GM23338 (cell line): ENCODE measurements at regions not wholly inside any gene's neighbourhood (a gene's known extent, or its start where the extent isn't known, plus 50 kb on each side); places are given as distances from the start of the nearest gene placed in this dataset.

ENCODE experiments used
- ATAC-seq: fragments of 200-7000 bp; cut with Tn5 transposase; 3 replicates; pipeline ENCODE4 v1.9.1; 2020
- DNase-seq: peaks from one replicate; pipeline ENCODE4 v3.0.0-alpha.2; 2015; ENCODE audit warnings: low spot score
- H2AFZ ChIP-seq: fragments of 200-600 bp; sonication (generic); 2 replicates; pipeline ENCODE4 v1.8.0; 2016; ENCODE audit warnings: antibody characterized with exemption, mild to moderate bottlenecking, moderate library complexity
- H3F3A ChIP-seq: fragments of 200-600 bp; sonication (generic); replicated peaks from 2 replicates; pipeline ENCODE4 v1.8.0; 2017; ENCODE audit warnings: antibody characterized with exemption, mixed run types, low read depth
- H3K27ac ChIP-seq: fragments of 200-600 bp; sonication (generic); 2 replicates; pipeline ENCODE4 v1.6.1; 2016; ENCODE audit warnings: low read depth
- H3K27me3 ChIP-seq: fragments of 200-600 bp; sonication (generic); 2 replicates; pipeline ENCODE4 v1.8.0; 2016; ENCODE audit warnings: mild to moderate bottlenecking, mixed run types, moderate library complexity; ENCODE audit not compliant: insufficient read depth
- H3K36me3 ChIP-seq: fragments of 200-600 bp; sonication (generic); 2 replicates; pipeline ENCODE4 v1.8.0; 2016; ENCODE audit warnings: mild to moderate bottlenecking; ENCODE audit not compliant: insufficient read depth
- H3K4me1 ChIP-seq: fragments of 200-600 bp; sonication (generic); 2 replicates; pipeline ENCODE4 v1.8.0; 2016; ENCODE audit warnings: mild to moderate bottlenecking, moderate library complexity; ENCODE audit not compliant: insufficient read depth
- H3K4me2 ChIP-seq: fragments of 200-600 bp; sonication (generic); 2 replicates; pipeline ENCODE4 v1.7.1; 2017; ENCODE audit warnings: mixed run types
- H3K4me3 ChIP-seq: fragments of 200-600 bp; sonication (generic); 2 replicates; pipeline ENCODE4 v1.6.1; 2016; ENCODE audit warnings: mixed run types
- H3K79me2 ChIP-seq: fragments of 200-600 bp; sonication (generic); replicated peaks from 2 replicates; pipeline ENCODE4 v1.8.0; 2017; ENCODE audit warnings: mild to moderate bottlenecking; ENCODE audit not compliant: insufficient read depth
- H3K9me2 ChIP-seq: fragments of 200-600 bp; sonication (generic); 2 replicates; pipeline ENCODE4 v1.8.0; 2017; ENCODE audit not compliant: insufficient read depth
- H4K20me1 ChIP-seq: fragments of 200-600 bp; sonication (generic); replicated peaks from 2 replicates; pipeline ENCODE4 v1.8.0; 2017; ENCODE audit warnings: mild to moderate bottlenecking; ENCODE audit not compliant: insufficient read depth
- H3K27ac Mint-ChIP-seq: 2 replicates; pipeline ENCODE4 v1.8.0; 2020; ENCODE audit warnings: inconsistent platforms, mild to moderate bottlenecking, moderate library complexity, mixed read lengths
- H3K27me3 Mint-ChIP-seq: 3 replicates; pipeline ENCODE4 v1.8.0; 2022; ENCODE audit warnings: low read depth, mild to moderate bottlenecking, moderate library complexity, mixed read lengths, inconsistent platforms; ENCODE audit not compliant: insufficient read depth, poor library complexity
- H3K36me3 Mint-ChIP-seq: 3 replicates; pipeline ENCODE4 v1.8.0; 2021; ENCODE audit warnings: low read depth, mild to moderate bottlenecking, inconsistent platforms, moderate library complexity, mixed read lengths
- H3K4me1 Mint-ChIP-seq: 3 replicates; pipeline ENCODE4 v1.8.0; 2020; ENCODE audit warnings: mild to moderate bottlenecking, inconsistent platforms, mixed read lengths
- H3K4me3 Mint-ChIP-seq: 3 replicates; pipeline ENCODE4 v1.8.0; 2021; ENCODE audit warnings: moderate library complexity, mild to moderate bottlenecking, inconsistent platforms, mixed read lengths
- H3K9me3 Mint-ChIP-seq: 3 replicates; pipeline ENCODE4 v1.8.0; 2020; ENCODE audit warnings: moderate library complexity, mild to moderate bottlenecking, inconsistent platforms, mixed read lengths
- CREB1 ChIP-seq: fragments of 250-450 bp; sonication (Bioruptor Pico); IDR thresholded peaks from 2 replicates; pipeline ENCODE4 v1.5.0; 2020; ENCODE audit warnings: low read depth, mild to moderate bottlenecking, moderate library complexity
- EZH2phosphoT487 ChIP-seq: fragments of 200-600 bp; sonication (generic); IDR thresholded peaks from one replicate; pipeline ENCODE4 v1.8.1; 2018; ENCODE audit warnings: antibody characterized with exemption; ENCODE audit not compliant: unreplicated experiment
- JUNB ChIP-seq: IDR thresholded peaks from one replicate; pipeline ENCODE4 v1.6.1; 2016; ENCODE audit warnings: antibody characterized with exemption; ENCODE audit not compliant: unreplicated experiment
- STAT1 ChIP-seq: IDR thresholded peaks from one replicate; pipeline ENCODE4 v1.6.1; 2016; ENCODE audit warnings: antibody characterized with exemption; ENCODE audit not compliant: unreplicated experiment
- ZNF114 ChIP-seq: fragments of 250-450 bp; sonication (Bioruptor Pico); IDR thresholded peaks from 2 replicates; pipeline ENCODE4 v1.5.0; 2020; ENCODE audit warnings: mild to moderate bottlenecking, moderate library complexity
- TF ChIP-seq, protein P1 (sequence below), 2 experiments: fragments of 200-600 bp in 1 of 2; sonication (generic) in 1 of 2; conservative IDR thresholded peaks; 2 replicates each; pipeline versions ENCODE4 v1.5.1 to v1.6.1; 2016 to 2017; ENCODE audit warnings: antibody characterized with exemption in 2 of 2, low read depth in 2 of 2, mild to moderate bottlenecking in 2 of 2, moderate library complexity in 1 of 2
- TF ChIP-seq, protein P2 (sequence below): fragments of 250-450 bp; sonication (Bioruptor Pico); IDR thresholded peaks from 2 replicates; pipeline ENCODE4 v1.5.0; 2020; ENCODE audit warnings: mild to moderate bottlenecking, moderate library complexity
- TF ChIP-seq, protein P3 (sequence below): IDR thresholded peaks from 2 replicates; pipeline ENCODE4 v1.6.1; 2016; ENCODE audit warnings: antibody characterized with exemption

DNA sequence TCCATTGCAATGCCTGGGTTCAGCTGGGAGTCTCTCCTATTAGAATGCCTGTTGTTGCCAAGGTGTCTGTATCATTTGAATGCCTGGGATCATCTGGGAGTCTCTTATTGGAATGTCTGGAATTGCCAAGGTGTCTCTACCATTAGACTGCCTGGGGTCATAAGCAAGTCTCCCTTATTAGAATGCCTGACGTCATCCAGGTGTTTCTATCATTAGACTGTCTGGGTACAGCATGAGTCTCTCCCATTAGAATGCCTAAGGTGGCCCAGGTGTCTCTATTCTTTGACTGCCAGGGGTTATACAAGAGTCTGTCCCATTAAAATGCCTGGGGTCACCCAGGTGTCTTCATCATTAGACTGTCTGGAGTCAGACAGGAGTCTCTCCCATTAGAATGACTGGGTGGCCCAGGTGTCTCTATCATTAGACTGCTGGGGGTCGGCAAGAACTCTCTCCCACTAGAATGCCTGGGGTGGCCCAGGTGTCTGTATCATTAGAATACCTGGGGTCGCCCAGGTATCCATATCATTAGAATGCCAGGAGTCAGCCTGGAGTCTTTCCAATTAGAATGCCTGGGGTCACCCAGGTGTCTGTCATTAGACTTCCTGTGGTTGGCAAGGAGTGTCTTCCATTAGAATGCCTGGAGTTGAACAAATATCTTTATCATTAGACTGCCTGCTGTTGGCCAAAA is 2274.0 kb downstream of the TP53TG3F start:
- Histone ChIP-seq H3K79me2 (no peaks in the 10 kb centered on the region), H3K4me3 (no peak overlapping the region), H3K36me3 (no peaks in the 10 kb centered on the region; the same call in 1 of the 2 replicates), H3K9me2 (no peaks in the 10 kb centered on the region), H4K20me1 (no peaks in the 10 kb centered on the region), H3K4me1 (no peaks in the 10 kb centered on the region), H3K27ac (no peak overlapping the region), H3K27me3 (no peaks in the 10 kb centered on the region), H3F3A (no peaks in the 10 kb centered on the region), H3K4me2 (no peak overlapping the region), H2AFZ (no peak overlapping the region)
- H3K27ac Mint-ChIP-seq, result no peak overlapping the region
- H3K4me1 Mint-ChIP-seq, result no peaks in the 10 kb centered on the region
- peaks cover 7% of the 10 kb centered on the region for H3K27me3 Mint-ChIP-seq
- H3K9me3 Mint-ChIP-seq, result peaks cover 94% of the 10 kb centered on the region
- TF ChIP-seq JUNB (no peak), CREB1 (CRISPR knock-in tag) (no peak), EZH2phosphoT487 (no peak), ZNF114 (CRISPR knock-in tag) (no peak), STAT1 (no peak)
- TF ChIP-seq, protein P1, sequence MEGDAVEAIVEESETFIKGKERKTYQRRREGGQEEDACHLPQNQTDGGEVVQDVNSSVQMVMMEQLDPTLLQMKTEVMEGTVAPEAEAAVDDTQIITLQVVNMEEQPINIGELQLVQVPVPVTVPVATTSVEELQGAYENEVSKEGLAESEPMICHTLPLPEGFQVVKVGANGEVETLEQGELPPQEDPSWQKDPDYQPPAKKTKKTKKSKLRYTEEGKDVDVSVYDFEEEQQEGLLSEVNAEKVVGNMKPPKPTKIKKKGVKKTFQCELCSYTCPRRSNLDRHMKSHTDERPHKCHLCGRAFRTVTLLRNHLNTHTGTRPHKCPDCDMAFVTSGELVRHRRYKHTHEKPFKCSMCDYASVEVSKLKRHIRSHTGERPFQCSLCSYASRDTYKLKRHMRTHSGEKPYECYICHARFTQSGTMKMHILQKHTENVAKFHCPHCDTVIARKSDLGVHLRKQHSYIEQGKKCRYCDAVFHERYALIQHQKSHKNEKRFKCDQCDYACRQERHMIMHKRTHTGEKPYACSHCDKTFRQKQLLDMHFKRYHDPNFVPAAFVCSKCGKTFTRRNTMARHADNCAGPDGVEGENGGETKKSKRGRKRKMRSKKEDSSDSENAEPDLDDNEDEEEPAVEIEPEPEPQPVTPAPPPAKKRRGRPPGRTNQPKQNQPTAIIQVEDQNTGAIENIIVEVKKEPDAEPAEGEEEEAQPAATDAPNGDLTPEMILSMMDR (conservative IDR thresholded peaks at IDR 0.05; ENCODE audit: low read depth in 2 of 2), result no peak
- TF ChIP-seq, protein P2, sequence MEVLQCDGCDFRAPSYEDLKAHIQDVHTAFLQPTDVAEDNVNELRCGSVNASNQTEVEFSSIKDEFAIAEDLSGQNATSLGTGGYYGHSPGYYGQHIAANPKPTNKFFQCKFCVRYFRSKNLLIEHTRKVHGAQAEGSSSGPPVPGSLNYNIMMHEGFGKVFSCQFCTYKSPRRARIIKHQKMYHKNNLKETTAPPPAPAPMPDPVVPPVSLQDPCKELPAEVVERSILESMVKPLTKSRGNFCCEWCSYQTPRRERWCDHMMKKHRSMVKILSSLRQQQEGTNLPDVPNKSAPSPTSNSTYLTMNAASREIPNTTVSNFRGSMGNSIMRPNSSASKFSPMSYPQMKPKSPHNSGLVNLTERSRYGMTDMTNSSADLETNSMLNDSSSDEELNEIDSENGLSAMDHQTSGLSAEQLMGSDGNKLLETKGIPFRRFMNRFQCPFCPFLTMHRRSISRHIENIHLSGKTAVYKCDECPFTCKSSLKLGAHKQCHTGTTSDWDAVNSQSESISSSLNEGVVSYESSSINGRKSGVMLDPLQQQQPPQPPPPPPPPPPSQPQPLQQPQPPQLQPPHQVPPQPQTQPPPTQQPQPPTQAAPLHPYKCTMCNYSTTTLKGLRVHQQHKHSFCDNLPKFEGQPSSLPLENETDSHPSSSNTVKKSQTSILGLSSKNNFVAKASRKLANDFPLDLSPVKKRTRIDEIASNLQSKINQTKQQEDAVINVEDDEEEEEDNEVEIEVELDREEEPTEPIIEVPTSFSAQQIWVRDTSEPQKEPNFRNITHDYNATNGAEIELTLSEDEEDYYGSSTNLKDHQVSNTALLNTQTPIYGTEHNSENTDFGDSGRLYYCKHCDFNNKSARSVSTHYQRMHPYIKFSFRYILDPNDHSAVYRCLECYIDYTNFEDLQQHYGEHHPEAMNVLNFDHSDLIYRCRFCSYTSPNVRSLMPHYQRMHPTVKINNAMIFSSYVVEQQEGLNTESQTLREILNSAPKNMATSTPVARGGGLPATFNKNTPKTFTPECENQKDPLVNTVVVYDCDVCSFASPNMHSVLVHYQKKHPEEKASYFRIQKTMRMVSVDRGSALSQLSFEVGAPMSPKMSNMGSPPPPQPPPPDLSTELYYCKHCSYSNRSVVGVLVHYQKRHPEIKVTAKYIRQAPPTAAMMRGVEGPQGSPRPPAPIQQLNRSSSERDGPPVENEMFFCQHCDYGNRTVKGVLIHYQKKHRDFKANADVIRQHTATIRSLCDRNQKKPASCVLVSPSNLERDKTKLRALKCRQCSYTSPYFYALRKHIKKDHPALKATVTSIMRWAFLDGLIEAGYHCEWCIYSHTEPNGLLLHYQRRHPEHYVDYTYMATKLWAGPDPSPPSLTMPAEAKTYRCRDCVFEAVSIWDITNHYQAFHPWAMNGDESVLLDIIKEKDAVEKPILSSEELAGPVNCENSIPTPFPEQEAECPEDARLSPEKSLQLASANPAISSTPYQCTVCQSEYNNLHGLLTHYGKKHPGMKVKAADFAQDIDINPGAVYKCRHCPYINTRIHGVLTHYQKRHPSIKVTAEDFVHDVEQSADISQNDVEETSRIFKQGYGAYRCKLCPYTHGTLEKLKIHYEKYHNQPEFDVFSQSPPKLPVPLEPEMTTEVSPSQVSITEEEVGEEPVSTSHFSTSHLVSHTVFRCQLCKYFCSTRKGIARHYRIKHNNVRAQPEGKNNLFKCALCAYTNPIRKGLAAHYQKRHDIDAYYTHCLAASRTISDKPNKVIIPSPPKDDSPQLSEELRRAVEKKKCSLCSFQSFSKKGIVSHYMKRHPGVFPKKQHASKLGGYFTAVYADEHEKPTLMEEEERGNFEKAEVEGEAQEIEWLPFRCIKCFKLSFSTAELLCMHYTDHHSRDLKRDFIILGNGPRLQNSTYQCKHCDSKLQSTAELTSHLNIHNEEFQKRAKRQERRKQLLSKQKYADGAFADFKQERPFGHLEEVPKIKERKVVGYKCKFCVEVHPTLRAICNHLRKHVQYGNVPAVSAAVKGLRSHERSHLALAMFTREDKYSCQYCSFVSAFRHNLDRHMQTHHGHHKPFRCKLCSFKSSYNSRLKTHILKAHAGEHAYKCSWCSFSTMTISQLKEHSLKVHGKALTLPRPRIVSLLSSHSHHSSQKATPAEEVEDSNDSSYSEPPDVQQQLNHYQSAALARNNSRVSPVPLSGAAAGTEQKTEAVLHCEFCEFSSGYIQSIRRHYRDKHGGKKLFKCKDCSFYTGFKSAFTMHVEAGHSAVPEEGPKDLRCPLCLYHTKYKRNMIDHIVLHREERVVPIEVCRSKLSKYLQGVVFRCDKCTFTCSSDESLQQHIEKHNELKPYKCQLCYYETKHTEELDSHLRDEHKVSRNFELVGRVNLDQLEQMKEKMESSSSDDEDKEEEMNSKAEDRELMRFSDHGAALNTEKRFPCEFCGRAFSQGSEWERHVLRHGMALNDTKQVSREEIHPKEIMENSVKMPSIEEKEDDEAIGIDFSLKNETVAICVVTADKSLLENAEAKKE (CRISPR knock-in tag), result no peak
- TF ChIP-seq, protein P3, sequence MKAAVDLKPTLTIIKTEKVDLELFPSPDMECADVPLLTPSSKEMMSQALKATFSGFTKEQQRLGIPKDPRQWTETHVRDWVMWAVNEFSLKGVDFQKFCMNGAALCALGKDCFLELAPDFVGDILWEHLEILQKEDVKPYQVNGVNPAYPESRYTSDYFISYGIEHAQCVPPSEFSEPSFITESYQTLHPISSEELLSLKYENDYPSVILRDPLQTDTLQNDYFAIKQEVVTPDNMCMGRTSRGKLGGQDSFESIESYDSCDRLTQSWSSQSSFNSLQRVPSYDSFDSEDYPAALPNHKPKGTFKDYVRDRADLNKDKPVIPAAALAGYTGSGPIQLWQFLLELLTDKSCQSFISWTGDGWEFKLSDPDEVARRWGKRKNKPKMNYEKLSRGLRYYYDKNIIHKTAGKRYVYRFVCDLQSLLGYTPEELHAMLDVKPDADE, result no peak
- no peak overlapping the region for H3K4me3 Mint-ChIP-seq
- peaks cover 38% of the 10 kb centered on the region for H3K36me3 Mint-ChIP-seq
- no peak for DNase-seq
- ATAC-seq, result no peak
